Endothelial cell of umbilical vein (primary cell): ENCODE measurements at regions not wholly inside any gene's neighbourhood (a gene's known extent, or its start where the extent isn't known, plus 50 kb on each side); places are given as distances from the start of the nearest gene placed in this dataset.

Experiments used
- BruUV-seq: library from RNA; stranded (reverse); fragments of 400-500 nt; replicated peaks from 2 replicates; lab custom pipeline; 2021; lab: Mats Ljungman, UMichigan
- CTCF ChIA-PET: fragments of 300-600, 350-600 bp; sonication (Branson Sonifier 250); formaldehyde crosslinking; loops from one replicate; lab custom pipeline; 2021; ENCODE audit warnings: antibody characterized with exemption, inconsistent platforms; lab: Charles Lee
- POLR2A ChIA-PET: fragments of 300-600, 350-600 bp; sonication (Branson Sonifier 250); formaldehyde crosslinking; loops from one replicate; lab custom pipeline; 2021; ENCODE audit warnings: antibody characterized with exemption, inconsistent platforms; lab: Charles Lee
- DNase-seq: peaks from one replicate; pipeline ENCODE4 v3.0.0-alpha.2; 2011; ENCODE audit warnings: low read depth, low spot score
- FAIRE-seq: peaks from 2 replicates; lab custom pipeline; 2011; peaks lifted over from hg19 to GRCh38; lab: Jason Lieb, UNC
- H2AFZ ChIP-seq: 2 replicates; pipeline ENCODE4 v1.6.0; 2012; ENCODE audit warnings: low read depth, low read length, control low read depth, inconsistent platforms
- H3K27ac ChIP-seq: 2 replicates; pipeline ENCODE4 v1.5.1; 2011; ENCODE audit warnings: low read depth, mild to moderate bottlenecking, control low read depth, low read length, moderate library complexity; ENCODE audit not compliant: insufficient read depth
- H3K27me3 ChIP-seq, 2 experiments: 2 replicates each; pipeline versions ENCODE4 v1.6.0 to v1.6.1; 2011; ENCODE audit warnings: low read length in 2 of 2, mixed read lengths in 1 of 2; ENCODE audit not compliant: control insufficient read depth in 2 of 2, insufficient read depth in 2 of 2
- H3K36me3 ChIP-seq, 2 experiments: 2 replicates in 1 of 2; 3 replicates in 1 of 2; pipeline ENCODE4 v1.5.1; 2011; ENCODE audit warnings: low read length in 2 of 2, mild to moderate bottlenecking in 1 of 2, moderate library complexity in 1 of 2; ENCODE audit not compliant: control insufficient read depth in 2 of 2, insufficient read depth in 2 of 2; ENCODE audit errors: extremely low read depth in 1 of 2
- H3K4me1 ChIP-seq: 3 replicates; pipeline ENCODE4 v1.5.1; 2011; ENCODE audit warnings: mild to moderate bottlenecking, low read length; ENCODE audit not compliant: control insufficient read depth, insufficient read depth; ENCODE audit errors: extremely low read depth
- H3K4me2 ChIP-seq: 2 replicates; pipeline ENCODE4 v1.6.1; 2011; ENCODE audit warnings: low read length, control low read depth, mixed read lengths; ENCODE audit not compliant: insufficient read depth
- H3K4me3 ChIP-seq, 3 experiments: fragments of 200-600 bp in 1 of 3; sonication (generic), shearing (Covaris generic) in 1 of 3; replicated peaks in 1 of 3; 2 replicates each; pipeline ENCODE4 v1.5.1; 2011 to 2016; ENCODE audit warnings: control low read depth in 3 of 3, low read length in 3 of 3, mild to moderate bottlenecking in 2 of 3, inconsistent platforms in 1 of 3, low read depth in 1 of 3, moderate library complexity in 1 of 3; ENCODE audit not compliant: insufficient read depth in 1 of 3
- H3K79me2 ChIP-seq: 2 replicates; pipeline ENCODE4 v1.6.0; 2012; ENCODE audit warnings: low read length, inconsistent platforms; ENCODE audit not compliant: control insufficient read depth, insufficient read depth
- H3K9ac ChIP-seq: replicated peaks from 2 replicates; pipeline ENCODE3; 2011; ENCODE audit warnings: low read length, control low read depth; ENCODE audit not compliant: insufficient read depth; ENCODE audit errors: extremely low read depth
- H3K9me1 ChIP-seq: replicated peaks from 3 replicates; pipeline ENCODE4 v1.6.0; 2011; ENCODE audit warnings: mild to moderate bottlenecking, low read length; ENCODE audit not compliant: control insufficient read depth, insufficient read depth; ENCODE audit errors: extremely low read depth
- H3K9me3 ChIP-seq: replicated peaks from 2 replicates; pipeline ENCODE4 v1.5.1; 2012; ENCODE audit warnings: low read length, inconsistent platforms; ENCODE audit not compliant: control insufficient read depth, insufficient read depth
- H4K20me1 ChIP-seq: replicated peaks from 2 replicates; pipeline ENCODE3; 2011; ENCODE audit warnings: mild to moderate bottlenecking, low read length; ENCODE audit not compliant: control insufficient read depth, insufficient read depth; ENCODE audit errors: extremely low read depth
- EZH2 ChIP-seq: IDR thresholded peaks from 2 replicates; pipeline ENCODE4 v1.6.1; 2012; ENCODE audit warnings: borderline replicate concordance, low read depth, mild to moderate bottlenecking, moderate library complexity, low read length, inconsistent platforms; ENCODE audit not compliant: severe bottlenecking
- FOS ChIP-seq: IDR thresholded peaks from 2 replicates; pipeline ENCODE4 v1.6.1; 2011; ENCODE audit warnings: mild to moderate bottlenecking, low read length, moderate library complexity, borderline replicate concordance; ENCODE audit not compliant: insufficient read depth
- GATA2 ChIP-seq: IDR thresholded peaks from 2 replicates; pipeline ENCODE4 v1.7.0; 2011; ENCODE audit warnings: low read depth, mild to moderate bottlenecking, moderate library complexity, mixed read lengths, low read length; ENCODE audit not compliant: insufficient read length, insufficient read depth
- JUN ChIP-seq: IDR thresholded peaks from 2 replicates; pipeline ENCODE4 v1.6.1; 2011; ENCODE audit warnings: borderline replicate concordance, low read depth; ENCODE audit not compliant: insufficient read length, insufficient read depth
- MYC ChIP-seq: IDR thresholded peaks from one replicate; pipeline ENCODE4 v1.6.1; 2011; ENCODE audit warnings: mild to moderate bottlenecking, low read depth, low read length
- POLR2A ChIP-seq: IDR thresholded peaks from 2 replicates; pipeline ENCODE4 v1.6.1; 2012; ENCODE audit warnings: low read depth, mild to moderate bottlenecking, control low read depth, low read length
- POLR2AphosphoS5 ChIP-seq: IDR thresholded peaks from 2 replicates; pipeline ENCODE4 v1.6.1; 2012; ENCODE audit warnings: low read depth, mild to moderate bottlenecking, control low read depth, low read length, moderate library complexity; ENCODE audit not compliant: insufficient read depth
- dilution Hi-C: fragments of 300-500 bp; cut with MboI; formaldehyde crosslinking; loops from one replicate; pipeline ENCODE4 v1.15.0; 2019; ENCODE audit warnings: low sequenced_read_pairs; ENCODE audit not compliant: extremely low pct_ligation_motif_present
- intact Hi-C: fragments of 100-400 bp; cut with micrococcal nuclease; formaldehyde crosslinking; loops from one replicate; pipeline ENCODE4 v1.10.0; 2022
- TF ChIP-seq, protein P1 (sequence below), 2 donors: IDR thresholded peaks; 1 replicate in 1 of 2; 2 replicates in 1 of 2; pipeline ENCODE4 v1.5.1; 2011; ENCODE audit warnings: low read length in 2 of 2, mild to moderate bottlenecking in 2 of 2, moderate library complexity in 2 of 2, control low read depth in 1 of 2, inconsistent platforms in 1 of 2, low read depth in 1 of 2; ENCODE audit not compliant: insufficient read depth in 1 of 2; ENCODE audit errors: extremely low read depth in 1 of 2
- TF ChIP-seq, protein P2 (sequence below): IDR thresholded peaks from 2 replicates; pipeline ENCODE4 v1.6.1; 2011; ENCODE audit not compliant: insufficient read depth, insufficient read length

DNA sequence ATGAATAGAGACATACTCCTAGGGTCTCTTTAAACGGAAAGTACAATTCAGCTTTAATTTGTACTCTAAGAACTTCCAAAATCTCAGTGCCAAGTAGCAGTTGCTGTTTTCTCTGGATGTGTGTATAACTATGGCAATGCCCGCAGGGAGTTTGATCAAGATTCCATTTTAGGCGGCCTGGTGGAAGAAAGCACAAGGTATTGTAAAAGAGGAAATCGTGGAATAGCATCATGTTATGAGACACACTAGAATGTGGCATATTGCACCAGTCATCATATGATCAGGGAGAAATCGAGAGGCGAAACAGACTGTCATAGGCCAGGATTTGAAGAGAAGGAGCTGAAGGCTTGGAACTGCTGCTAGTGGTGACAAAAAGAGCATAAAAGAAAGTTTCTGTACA, 316.2 kb upstream of the FMN2 start:
- Histone ChIP-seq H3K4me1 (no peaks in the 10 kb centered on the region), H3K4me2 (no peak overlapping the region), H3K9ac (no peak overlapping the region), H3K9me3 (peaks cover 2% of the 10 kb centered on the region), H3K27ac (no peak overlapping the region), H3K9me1 (no peaks in the 10 kb centered on the region), H3K79me2 (no peaks in the 10 kb centered on the region), H3K36me3 (no peaks in the 10 kb centered on the region), H3K4me3 (no peak overlapping the region), H4K20me1 (no peaks in the 10 kb centered on the region), H2AFZ (no peak overlapping the region), H3K27me3 (no peaks in the 10 kb centered on the region)
- no peak for DNase-seq
- BruUV-seq = no TSS peak
- CTCF ChIA-PET = no interaction called here
- POLR2A ChIA-PET = no interaction called here
- no peak for FAIRE-seq
- intact Hi-C loops = no loop called here
- no peak for TF ChIP-seq FOS
- no peak for TF ChIP-seq EZH2
- no peak for TF ChIP-seq MYC
- TF ChIP-seq, protein P1, sequence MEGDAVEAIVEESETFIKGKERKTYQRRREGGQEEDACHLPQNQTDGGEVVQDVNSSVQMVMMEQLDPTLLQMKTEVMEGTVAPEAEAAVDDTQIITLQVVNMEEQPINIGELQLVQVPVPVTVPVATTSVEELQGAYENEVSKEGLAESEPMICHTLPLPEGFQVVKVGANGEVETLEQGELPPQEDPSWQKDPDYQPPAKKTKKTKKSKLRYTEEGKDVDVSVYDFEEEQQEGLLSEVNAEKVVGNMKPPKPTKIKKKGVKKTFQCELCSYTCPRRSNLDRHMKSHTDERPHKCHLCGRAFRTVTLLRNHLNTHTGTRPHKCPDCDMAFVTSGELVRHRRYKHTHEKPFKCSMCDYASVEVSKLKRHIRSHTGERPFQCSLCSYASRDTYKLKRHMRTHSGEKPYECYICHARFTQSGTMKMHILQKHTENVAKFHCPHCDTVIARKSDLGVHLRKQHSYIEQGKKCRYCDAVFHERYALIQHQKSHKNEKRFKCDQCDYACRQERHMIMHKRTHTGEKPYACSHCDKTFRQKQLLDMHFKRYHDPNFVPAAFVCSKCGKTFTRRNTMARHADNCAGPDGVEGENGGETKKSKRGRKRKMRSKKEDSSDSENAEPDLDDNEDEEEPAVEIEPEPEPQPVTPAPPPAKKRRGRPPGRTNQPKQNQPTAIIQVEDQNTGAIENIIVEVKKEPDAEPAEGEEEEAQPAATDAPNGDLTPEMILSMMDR (IDR thresholded peaks at IDR 0.05; ENCODE audit: extremely low read depth in 1 of 2, insufficient read depth in 1 of 2, low read depth in 1 of 2, low read length in 2 of 2) = no peak
- no peak for TF ChIP-seq POLR2A
- no peak for TF ChIP-seq JUN
- TF ChIP-seq POLR2AphosphoS5 = no peak
- TF ChIP-seq, protein P2, sequence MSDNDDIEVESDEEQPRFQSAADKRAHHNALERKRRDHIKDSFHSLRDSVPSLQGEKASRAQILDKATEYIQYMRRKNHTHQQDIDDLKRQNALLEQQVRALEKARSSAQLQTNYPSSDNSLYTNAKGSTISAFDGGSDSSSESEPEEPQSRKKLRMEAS = no peak
- no peak for TF ChIP-seq GATA2
- dilution Hi-C loops = no loop called here
